CD14-positive monocyte (primary cell): ENCODE measurements at regions not wholly inside any gene's neighbourhood (a gene's known extent, or its start where the extent isn't known, plus 50 kb on each side); places are given as distances from the start of the nearest gene placed in this dataset.

Experiments used
- DNase-seq, 3 donors: peaks; one replicate each; pipeline ENCODE4 v3.0.0-alpha.2; 2011 to 2022
- H2AFZ ChIP-seq: 2 replicates; pipeline ENCODE4 v1.6.0; 2012; ENCODE audit warnings: mild to moderate bottlenecking, low read depth, low read length, inconsistent platforms; ENCODE audit not compliant: insufficient read depth, poor library complexity, severe bottlenecking
- H3K27ac ChIP-seq, 2 donors: 1 replicate in 1 of 2; 2 replicates in 1 of 2; pipeline ENCODE4 v1.5.1; 2012 to 2013; ENCODE audit warnings: low read length in 2 of 2, control low read depth in 1 of 2, inconsistent platforms in 1 of 2, low read depth in 1 of 2, mild to moderate bottlenecking in 1 of 2
- H3K27me3 ChIP-seq, 2 donors: one replicate each; pipeline versions ENCODE4 v1.6.0 to v1.6.1; 2011 to 2013; ENCODE audit warnings: low read length in 2 of 2; ENCODE audit not compliant: control insufficient read depth in 2 of 2, insufficient read depth in 2 of 2
- H3K36me3 ChIP-seq, 2 donors: replicated peaks in 1 of 2; 1 replicate in 1 of 2; 2 replicates in 1 of 2; pipeline versions ENCODE4 v1.5.1 to v1.6.1; 2012 to 2013; ENCODE audit warnings: low read length in 2 of 2, control low read depth in 1 of 2, inconsistent platforms in 1 of 2, mild to moderate bottlenecking in 1 of 2; ENCODE audit not compliant: insufficient read depth in 2 of 2, control insufficient read depth in 1 of 2
- H3K4me1 ChIP-seq, 2 donors: 1 replicate in 1 of 2; 2 replicates in 1 of 2; pipeline versions ENCODE4 v1.5.1 to v1.6.1; 2012 to 2013; ENCODE audit warnings: low read length in 2 of 2, control low read depth in 1 of 2, inconsistent platforms in 1 of 2, mild to moderate bottlenecking in 1 of 2, moderate library complexity in 1 of 2; ENCODE audit not compliant: insufficient read depth in 2 of 2, control insufficient read depth in 1 of 2
- H3K4me2 ChIP-seq: replicated peaks from 2 replicates; pipeline ENCODE3; 2012; ENCODE audit warnings: low read length, moderate library complexity, mild to moderate bottlenecking; ENCODE audit not compliant: poor library complexity, severe bottlenecking; ENCODE audit errors: extremely low read depth
- H3K4me3 ChIP-seq, 3 experiments: fragments of 200-600 bp in 1 of 3; sonication (generic) in 1 of 3; replicated peaks in 1 of 3; 1 replicate in 2 of 3; 2 replicates in 1 of 3; pipeline ENCODE4 v1.5.1; 2011 to 2013; ENCODE audit warnings: low read length in 3 of 3, mild to moderate bottlenecking in 3 of 3, control low read depth in 2 of 3, low read depth in 2 of 3, inconsistent platforms in 1 of 3, moderate library complexity in 1 of 3
- H3K79me2 ChIP-seq: 2 replicates; pipeline ENCODE4 v1.6.0; 2012; ENCODE audit warnings: mild to moderate bottlenecking, control low read depth, inconsistent platforms, low read length, moderate library complexity; ENCODE audit not compliant: insufficient read depth
- H3K9ac ChIP-seq: 2 replicates; pipeline ENCODE4 v1.6.0; 2017; ENCODE audit warnings: low read length, mild to moderate bottlenecking; ENCODE audit not compliant: insufficient read depth, poor library complexity, severe bottlenecking
- H3K9me3 ChIP-seq, 2 donors: replicated peaks in 1 of 2; 1 replicate in 1 of 2; 2 replicates in 1 of 2; pipeline versions ENCODE4 v1.5.1 to v1.6.1; 2012 to 2013; ENCODE audit warnings: low read length in 2 of 2, control low read depth in 1 of 2; ENCODE audit not compliant: control insufficient read depth in 1 of 2, insufficient read depth in 1 of 2
- H4K20me1 ChIP-seq: 2 replicates; pipeline ENCODE4 v1.6.0; 2012; ENCODE audit warnings: mild to moderate bottlenecking, low read length, control low read depth, moderate library complexity; ENCODE audit not compliant: insufficient read depth
- H3K27ac Mint-ChIP-seq, 7 donors: one replicate each; pipeline ENCODE4 v1.8.0; 2020; ENCODE audit warnings: mild to moderate bottlenecking in 7 of 7, mixed read lengths in 7 of 7, moderate library complexity in 6 of 7, inconsistent platforms in 2 of 7
- H3K27me3 Mint-ChIP-seq, 3 donors: one replicate each; pipeline ENCODE4 v1.8.0; 2021 to 2022; ENCODE audit warnings: low read depth in 3 of 3, mild to moderate bottlenecking in 3 of 3, mixed read lengths in 3 of 3, moderate library complexity in 3 of 3, inconsistent platforms in 1 of 3
- H3K36me3 Mint-ChIP-seq, 2 donors: one replicate each; pipeline ENCODE4 v1.8.0; 2020; ENCODE audit warnings: mixed read lengths in 2 of 2, inconsistent platforms in 1 of 2, mild to moderate bottlenecking in 1 of 2
- H3K4me1 Mint-ChIP-seq: one replicate; pipeline ENCODE4 v1.8.0; 2020; ENCODE audit warnings: mild to moderate bottlenecking, mixed read lengths
- H3K4me3 Mint-ChIP-seq, 2 donors: one replicate each; pipeline ENCODE4 v1.8.0; 2020; ENCODE audit warnings: mild to moderate bottlenecking in 2 of 2, mixed read lengths in 2 of 2, moderate library complexity in 1 of 2
- H3K9me3 Mint-ChIP-seq, 7 donors: one replicate each; pipeline ENCODE4 v1.8.0; 2020 to 2022; ENCODE audit warnings: mixed read lengths in 7 of 7, mild to moderate bottlenecking in 6 of 7, moderate library complexity in 6 of 7, inconsistent platforms in 2 of 7
- WGBS: methylation state at CpG from one replicate; pipeline ENCODE4 v1.1.5; 2013; ENCODE audit warnings: missing lambda C conversion rate; ENCODE audit not compliant: insufficient coverage; 5-methylcytosine and 5-hydroxymethylcytosine counted together
- intact Hi-C, 2 donors: fragments of 100-400 bp; cut with micrococcal nuclease; formaldehyde crosslinking; loops; one replicate each; pipeline versions ENCODE4 v1.15.0 to v1.15.1; 2023
- TF ChIP-seq, protein P1 (sequence below): fragments of 200-600 bp; IDR thresholded peaks from one replicate; pipeline ENCODE4 v1.8.0; 2022; ENCODE audit warnings: antibody characterized with exemption, mild to moderate bottlenecking

DNA sequence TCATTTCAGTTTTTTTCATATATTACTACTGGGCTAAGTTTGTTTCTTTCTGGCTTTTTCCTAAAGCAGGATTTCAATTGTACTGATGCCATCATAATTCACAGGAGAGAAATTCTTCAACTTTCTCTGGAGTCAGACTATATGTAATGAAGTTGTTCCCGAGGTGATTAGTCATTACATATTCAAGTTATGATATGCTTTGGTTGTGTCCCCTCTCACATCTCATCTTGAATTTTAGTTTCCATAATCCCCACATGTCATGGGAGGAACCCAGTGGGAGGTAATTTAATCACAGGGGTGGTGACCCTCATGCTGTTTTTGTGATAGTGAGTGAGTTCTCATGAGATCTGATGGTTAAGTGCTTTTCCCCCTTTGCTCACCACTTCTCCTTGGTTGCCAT, 227.5 kb upstream of the LRIG3 start:
- peaks cover 0 to 3% (median 2%) of the 10 kb centered on the region in 3 donors for H3K27me3 Mint-ChIP-seq
- no peaks in the 10 kb centered on the region for H3K9me3 ChIP-seq
- TF ChIP-seq, protein P1, sequence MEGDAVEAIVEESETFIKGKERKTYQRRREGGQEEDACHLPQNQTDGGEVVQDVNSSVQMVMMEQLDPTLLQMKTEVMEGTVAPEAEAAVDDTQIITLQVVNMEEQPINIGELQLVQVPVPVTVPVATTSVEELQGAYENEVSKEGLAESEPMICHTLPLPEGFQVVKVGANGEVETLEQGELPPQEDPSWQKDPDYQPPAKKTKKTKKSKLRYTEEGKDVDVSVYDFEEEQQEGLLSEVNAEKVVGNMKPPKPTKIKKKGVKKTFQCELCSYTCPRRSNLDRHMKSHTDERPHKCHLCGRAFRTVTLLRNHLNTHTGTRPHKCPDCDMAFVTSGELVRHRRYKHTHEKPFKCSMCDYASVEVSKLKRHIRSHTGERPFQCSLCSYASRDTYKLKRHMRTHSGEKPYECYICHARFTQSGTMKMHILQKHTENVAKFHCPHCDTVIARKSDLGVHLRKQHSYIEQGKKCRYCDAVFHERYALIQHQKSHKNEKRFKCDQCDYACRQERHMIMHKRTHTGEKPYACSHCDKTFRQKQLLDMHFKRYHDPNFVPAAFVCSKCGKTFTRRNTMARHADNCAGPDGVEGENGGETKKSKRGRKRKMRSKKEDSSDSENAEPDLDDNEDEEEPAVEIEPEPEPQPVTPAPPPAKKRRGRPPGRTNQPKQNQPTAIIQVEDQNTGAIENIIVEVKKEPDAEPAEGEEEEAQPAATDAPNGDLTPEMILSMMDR, result no peak
- H3K4me2 ChIP-seq, result no peak overlapping the region
- no peaks in the 10 kb centered on the region for H4K20me1 ChIP-seq
- H3K4me1 ChIP-seq, result no peaks in the 10 kb centered on the region
- H3K4me1 Mint-ChIP-seq, result no peaks in the 10 kb centered on the region
- H3K9ac ChIP-seq, result no peak overlapping the region
- peaks cover 0 to 2% (median 0%) of the 10 kb centered on the region in 7 donors for H3K9me3 Mint-ChIP-seq
- H3K4me3 ChIP-seq, result no peak overlapping the region
- intact Hi-C loops, result no loop called here
- H3K27ac ChIP-seq, result no peak overlapping the region
- DNase-seq, result no peak
- no peaks in the 10 kb centered on the region for H3K36me3 Mint-ChIP-seq
- no peak overlapping the region for H3K4me3 Mint-ChIP-seq
- WGBS, result no CpG with 5 or more reads among the region's 1 CpG
- H2AFZ ChIP-seq, result no peak overlapping the region
- no peak overlapping the region for H3K27ac Mint-ChIP-seq
- H3K36me3 ChIP-seq, result no peaks in the 10 kb centered on the region
- H3K79me2 ChIP-seq, result no peaks in the 10 kb centered on the region
- H3K27me3 ChIP-seq, result no peaks in the 10 kb centered on the region

DNA sequence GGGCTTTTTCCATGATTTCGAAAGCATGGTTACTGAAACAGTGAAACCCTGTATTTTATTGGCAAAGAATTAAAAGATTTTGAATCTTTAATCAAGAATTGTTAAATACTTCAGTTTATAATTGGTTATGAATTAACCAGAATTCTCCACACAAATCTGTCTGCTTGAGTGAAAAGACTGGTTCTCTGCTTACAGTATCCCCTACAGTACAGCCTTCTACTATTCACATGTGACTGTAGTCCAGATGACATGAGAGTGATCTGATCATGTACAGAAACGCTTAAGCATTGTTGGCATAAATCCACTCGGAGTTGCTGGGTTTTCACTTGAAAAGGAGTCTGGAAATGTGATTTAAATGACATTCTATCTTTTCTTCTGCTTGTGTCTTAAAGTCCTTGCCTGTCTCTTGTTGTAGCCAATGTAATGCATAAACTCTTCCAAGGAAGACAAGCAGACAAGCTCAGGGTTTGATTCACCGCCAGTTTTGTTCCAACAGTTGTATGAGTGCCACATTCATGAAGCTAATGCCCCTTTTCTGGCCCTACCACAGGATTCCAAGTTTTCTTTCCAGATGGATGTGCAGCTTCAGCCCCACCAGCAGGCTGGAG, 222.0 kb upstream of the LRIG3 start:
- H3K9me3 ChIP-seq, result no peaks in the 10 kb centered on the region
- WGBS, result 95% methylated on average over 3 of the region's 4 CpGs
- no peak for DNase-seq
- Mint-ChIP-seq H3K4me1 (no peaks in the 10 kb centered on the region), H3K4me3 (no peak overlapping the region), H3K36me3 (no peaks in the 10 kb centered on the region), H3K9me3 (peaks cover 0 to 2% (median 0%) of the 10 kb centered on the region in 7 donors), H3K27me3 (no peaks in the 10 kb centered on the region), H3K27ac (no peak overlapping the region)
- intact Hi-C loops, result no loop called here
- no peaks in the 10 kb centered on the region for H3K36me3 ChIP-seq
- no peaks in the 10 kb centered on the region for H3K4me1 ChIP-seq
- H2AFZ ChIP-seq, result no peak overlapping the region
- no peaks in the 10 kb centered on the region for H4K20me1 ChIP-seq
- TF ChIP-seq, protein P1, result no peak
- no peak overlapping the region for H3K4me2 ChIP-seq
- H3K27me3 ChIP-seq, result no peaks in the 10 kb centered on the region
- H3K9ac ChIP-seq, result no peak overlapping the region
- no peaks in the 10 kb centered on the region for H3K79me2 ChIP-seq
- H3K4me3 ChIP-seq, result no peak overlapping the region
- no peak overlapping the region for H3K27ac ChIP-seq
